HL-60 (cell line): ENCODE measurements at regions not wholly inside any gene's neighbourhood (a gene's known extent, or its start where the extent isn't known, plus 50 kb on each side); places are given as distances from the start of the nearest gene placed in this dataset.

Source experiments
- DNase-seq, 2 experiments: peaks; one replicate each; pipeline ENCODE4 v3.0.0-alpha.2; 2010 to 2020; ENCODE audit warnings: low read depth in 1 of 2, low spot score in 1 of 2
- H3K27ac ChIP-seq: fragments of 250-450 bp; sonication (Bioruptor Pico); replicated peaks from 2 replicates; pipeline ENCODE4 v1.5.1; 2020; ENCODE audit warnings: mild to moderate bottlenecking, moderate library complexity
- H3K27me3 ChIP-seq: fragments of 250-450 bp; sonication (Bioruptor Pico); 2 replicates; pipeline ENCODE4 v1.5.1; 2021; ENCODE audit warnings: mild to moderate bottlenecking, moderate library complexity; ENCODE audit not compliant: insufficient read depth, poor library complexity, severe bottlenecking
- H3K4me3 ChIP-seq: replicated peaks from 2 replicates; pipeline ENCODE4 v1.5.1; 2011; ENCODE audit warnings: mild to moderate bottlenecking, control low read depth, low read length; ENCODE audit not compliant: insufficient read depth
- GABPA ChIP-seq: IDR thresholded peaks from 2 replicates; pipeline ENCODE4 v1.6.1; 2012; ENCODE audit warnings: low read depth
- POLR2AphosphoS5 ChIP-seq: IDR thresholded peaks from 2 replicates; pipeline ENCODE4 v1.6.1; 2012; ENCODE audit warnings: low read depth
- REST ChIP-seq: IDR thresholded peaks from 2 replicates; pipeline ENCODE4 v1.6.1; 2012; ENCODE audit warnings: low read depth; ENCODE audit not compliant: insufficient replicate concordance
- SPI1 ChIP-seq: IDR thresholded peaks from 2 replicates; pipeline ENCODE4 v1.6.1; 2012; ENCODE audit warnings: low read depth, mild to moderate bottlenecking, borderline replicate concordance
- TF ChIP-seq, protein P1 (sequence below): IDR thresholded peaks from one replicate; pipeline ENCODE4 v1.5.1; 2011; ENCODE audit warnings: low read length, control low read depth, inconsistent platforms; ENCODE audit not compliant: insufficient read depth

DNA sequence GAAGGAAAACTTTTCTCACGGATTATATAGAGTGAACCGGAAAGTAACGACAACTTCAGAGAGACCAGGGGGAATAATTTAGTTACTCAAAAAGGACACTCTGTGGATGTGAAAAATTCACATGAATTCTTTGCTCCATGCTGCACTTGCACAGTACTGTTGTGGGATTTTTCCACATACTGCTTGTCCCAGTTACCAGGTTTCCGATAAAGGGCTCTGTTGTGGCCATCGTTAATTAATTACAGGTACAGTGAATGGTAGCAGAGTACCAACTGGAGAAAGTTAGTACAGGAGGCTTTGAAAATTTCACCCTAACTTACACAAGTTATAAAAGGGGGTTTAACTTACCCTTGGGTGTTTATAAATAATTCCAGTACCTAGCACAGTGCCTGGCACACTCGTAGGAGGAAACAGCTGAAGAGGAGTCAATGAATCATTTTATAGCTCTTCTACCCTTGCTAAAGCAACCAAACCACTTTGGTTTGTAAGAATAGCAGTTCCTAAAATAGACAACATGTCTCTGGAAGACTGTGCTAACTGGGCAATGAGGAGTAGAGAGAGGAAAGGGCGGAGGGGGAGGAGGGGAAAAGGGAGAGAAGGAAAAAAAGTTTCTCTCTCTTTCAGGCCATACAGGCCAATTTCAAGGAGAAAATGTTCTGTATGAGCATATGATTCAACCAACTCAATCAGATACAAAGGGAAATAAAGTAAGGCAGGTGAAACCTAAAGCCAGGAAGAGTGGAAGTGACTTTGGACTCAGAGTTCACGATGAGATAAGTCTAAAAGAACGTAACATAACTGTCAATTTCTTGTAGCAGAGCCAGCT is 98.3 kb upstream of the MAGI3 start:
- TF ChIP-seq REST (no peak), POLR2AphosphoS5 (no peak)
- H3K27me3 ChIP-seq = peaks cover 6% of the 10 kb centered on the region
- no peak overlapping the region for H3K27ac ChIP-seq
- H3K4me3 ChIP-seq = no peak overlapping the region
- DNase-seq = no peak

DNA sequence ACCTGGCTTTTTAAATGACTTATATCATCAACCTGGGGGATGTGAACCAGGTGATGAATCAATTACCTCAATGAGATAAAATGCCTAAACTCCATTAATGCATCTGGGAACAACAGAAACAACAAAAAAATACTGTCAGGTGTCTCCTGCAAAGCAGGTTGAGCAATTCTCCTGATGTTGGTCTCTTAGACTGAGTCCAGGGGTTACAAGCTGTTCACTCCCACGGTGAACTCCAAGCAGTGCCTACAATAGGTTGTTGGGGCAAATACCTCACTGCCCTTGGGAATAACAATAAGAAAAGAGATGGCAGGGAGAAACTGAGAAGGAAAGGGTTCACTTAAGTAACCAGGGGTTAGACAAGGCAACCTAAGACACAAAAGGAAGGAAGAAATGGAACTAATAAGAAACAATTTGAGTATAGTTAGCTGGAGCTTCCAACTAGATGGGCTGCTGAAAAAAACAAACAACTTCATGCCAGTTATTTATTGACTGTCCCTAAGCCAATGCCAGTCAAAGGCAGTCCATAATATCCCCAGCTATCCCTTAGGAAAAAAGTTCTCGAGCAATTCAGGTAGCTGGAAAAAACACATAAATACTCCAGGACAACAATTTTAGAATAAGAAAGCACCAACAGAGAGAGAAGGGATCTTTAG is 97.6 kb upstream of the MAGI3 start:
- peaks cover 6% of the 10 kb centered on the region for H3K27me3 ChIP-seq
- H3K27ac ChIP-seq = no peak overlapping the region
- no peak for DNase-seq
- TF ChIP-seq POLR2AphosphoS5 (no peak), GABPA (no peak), SPI1 (no peak), REST (no peak)
- TF ChIP-seq, protein P1, sequence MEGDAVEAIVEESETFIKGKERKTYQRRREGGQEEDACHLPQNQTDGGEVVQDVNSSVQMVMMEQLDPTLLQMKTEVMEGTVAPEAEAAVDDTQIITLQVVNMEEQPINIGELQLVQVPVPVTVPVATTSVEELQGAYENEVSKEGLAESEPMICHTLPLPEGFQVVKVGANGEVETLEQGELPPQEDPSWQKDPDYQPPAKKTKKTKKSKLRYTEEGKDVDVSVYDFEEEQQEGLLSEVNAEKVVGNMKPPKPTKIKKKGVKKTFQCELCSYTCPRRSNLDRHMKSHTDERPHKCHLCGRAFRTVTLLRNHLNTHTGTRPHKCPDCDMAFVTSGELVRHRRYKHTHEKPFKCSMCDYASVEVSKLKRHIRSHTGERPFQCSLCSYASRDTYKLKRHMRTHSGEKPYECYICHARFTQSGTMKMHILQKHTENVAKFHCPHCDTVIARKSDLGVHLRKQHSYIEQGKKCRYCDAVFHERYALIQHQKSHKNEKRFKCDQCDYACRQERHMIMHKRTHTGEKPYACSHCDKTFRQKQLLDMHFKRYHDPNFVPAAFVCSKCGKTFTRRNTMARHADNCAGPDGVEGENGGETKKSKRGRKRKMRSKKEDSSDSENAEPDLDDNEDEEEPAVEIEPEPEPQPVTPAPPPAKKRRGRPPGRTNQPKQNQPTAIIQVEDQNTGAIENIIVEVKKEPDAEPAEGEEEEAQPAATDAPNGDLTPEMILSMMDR = no peak
- no peak overlapping the region for H3K4me3 ChIP-seq

GRCh38 chr1:113293256-113293626 is 97.1 kb upstream of the MAGI3 start:
- H3K4me3 ChIP-seq = no peak overlapping the region
- TF ChIP-seq, protein P1 = no peak
- TF ChIP-seq REST (no peak), POLR2AphosphoS5 (no peak), SPI1 (no peak), GABPA (no peak)
- DNase-seq = no peak
- H3K27me3 ChIP-seq = peaks cover 6% of the 10 kb centered on the region
- H3K27ac ChIP-seq = no peak overlapping the region
